ENCODE measurements at regions not wholly inside any gene's neighbourhood (a gene's known extent, or its start where the extent isn't known, plus 50 kb on each side); places are given as distances from the start of the nearest gene placed in this dataset.

- DNase-seq = no peak
Observed at GRCh38 chr13:91172160-91172559, 175.3 kb upstream of the MIR17HG start.

- DNase-seq = no peak
Observed at GRCh38 chr13:91174886-91175501, 172.5 kb upstream of the MIR17HG start.

GRCh38 chr13:91178099-91178498 is 169.4 kb upstream of the MIR17HG start:
- no peak for DNase-seq

GRCh38 chr13:91181892-91182291 is 165.6 kb upstream of the MIR17HG start:
- no peak for DNase-seq

GRCh38 chr13:91184244-91184926 is 163.1 kb upstream of the MIR17HG start:
- DNase-seq = no peak

GRCh38 chr13:91185294-91185863 is 162.1 kb upstream of the MIR17HG start:
- DNase-seq = no peak

GRCh38 chr13:91187522-91187921 is 160.0 kb upstream of the MIR17HG start:
- DNase-seq = no peak

GRCh38 chr13:91189506-91189905 is 158.0 kb upstream of the MIR17HG start:
- no peak for DNase-seq

- DNase-seq = no peak
Observed at GRCh38 chr13:91193358-91193757, 154.1 kb upstream of the MIR17HG start.

- no peak for DNase-seq
Observed at GRCh38 chr13:91195789-91196188, 151.7 kb upstream of the MIR17HG start.

- no peak for DNase-seq
Observed at GRCh38 chr13:91196958-91197357, 150.5 kb upstream of the MIR17HG start.

GRCh38 chr13:91199866-91200265 is 147.6 kb upstream of the MIR17HG start:
- no peak for DNase-seq

- no peak for DNase-seq
Observed at GRCh38 chr13:91200486-91200885, 147.0 kb upstream of the MIR17HG start.

- no peak for DNase-seq
Observed at GRCh38 chr13:91203430-91203829, 144.1 kb upstream of the MIR17HG start.

GRCh38 chr13:91207261-91207660 is 140.2 kb upstream of the MIR17HG start:
- no peak for DNase-seq

GRCh38 chr13:91211510-91211909 is 136.0 kb upstream of the MIR17HG start:
- DNase-seq = no peak

GRCh38 chr13:91212231-91212630 is 135.3 kb upstream of the MIR17HG start:
- DNase-seq = no peak

GRCh38 chr13:91214031-91214430 is 133.5 kb upstream of the MIR17HG start:
- no peak for DNase-seq

- no peak for DNase-seq
Observed at GRCh38 chr13:91216928-91217700, 130.4 kb upstream of the MIR17HG start.

GRCh38 chr13:91219201-91219600 is 128.3 kb upstream of the MIR17HG start:
- DNase-seq = no peak

GRCh38 chr13:91220872-91221271 is 126.6 kb upstream of the MIR17HG start:
- no peak for DNase-seq

GRCh38 chr13:91228108-91228507 is 119.4 kb upstream of the MIR17HG start:
- DNase-seq = no peak
